ENCODE measurements at regions not wholly inside any gene's neighbourhood (a gene's known extent, or its start where the extent isn't known, plus 50 kb on each side); places are given as distances from the start of the nearest gene placed in this dataset.
"Not testable (repeated sequence)": the region's sequence is repeated elsewhere in the genome, so short reads cannot be mapped to it uniquely, and the experiment has no call there.

- Histone ChIP-seq H3K4me1 (no peaks in the 10 kb centered on the region), H3K9me3 (no peaks in the 10 kb centered on the region), H3K36me3 (no peaks in the 10 kb centered on the region), H3K27me3 (no peaks in the 10 kb centered on the region), H3K27ac (no peak overlapping the region), H3K4me3 (no peak overlapping the region)
- intact Hi-C loops (cut with DNase I; ENCODE audit: low total_unique reads), result no loop called here
- no peak for TF ChIP-seq POLR2A (IDR thresholded peaks at IDR 0.05)
- no peak for TF ChIP-seq CTCF (IDR thresholded peaks at IDR 0.05)
- no peak for TF ChIP-seq POLR2AphosphoS5 (IDR thresholded peaks at IDR 0.05)
- DNase-seq (ENCODE audit: low spot score in 2 of 2), result no peak
Measured at GRCh38 chr11:22454461-22455090, 116.4 kb downstream of the SLC17A6 start.

- no peak for TF ChIP-seq POLR2A (IDR thresholded peaks at IDR 0.05)
- TF ChIP-seq POLR2AphosphoS5 (IDR thresholded peaks at IDR 0.05), result no peak
- no peak for TF ChIP-seq CTCF (IDR thresholded peaks at IDR 0.05)
- no peak overlapping the region for H3K4me3 ChIP-seq
Measured at GRCh38 chr11:22449441-22449840, 111.3 kb downstream of the SLC17A6 start.

GRCh38 chr11:22444076-22444475, 105.9 kb downstream of the SLC17A6 start:
- Histone ChIP-seq H3K4me3 (no peak overlapping the region), H3K9me3 (no peaks in the 10 kb centered on the region), H3K27ac (no peak overlapping the region), H3K4me1 (no peaks in the 10 kb centered on the region), H3K27me3 (no peaks in the 10 kb centered on the region), H3K36me3 (no peaks in the 10 kb centered on the region)
- TF ChIP-seq POLR2AphosphoS5 (IDR thresholded peaks at IDR 0.05) (no peak), CTCF (IDR thresholded peaks at IDR 0.05) (no peak), POLR2A (IDR thresholded peaks at IDR 0.05) (no peak)
- intact Hi-C loops (cut with DNase I; ENCODE audit: low total_unique reads), result no loop called here
- no peak for DNase-seq (ENCODE audit: low spot score in 2 of 2)

More at GRCh38 chr11:22449441-22449840, 111.3 kb downstream of the SLC17A6 start:
- no peaks in the 10 kb centered on the region for H3K36me3 ChIP-seq
- H3K27me3 ChIP-seq, result no peaks in the 10 kb centered on the region
- no peaks in the 10 kb centered on the region for H3K4me1 ChIP-seq
- no peak for DNase-seq (ENCODE audit: low spot score in 2 of 2)
- no peaks in the 10 kb centered on the region for H3K9me3 ChIP-seq
- no peak overlapping the region for H3K27ac ChIP-seq
- intact Hi-C loops (cut with DNase I; ENCODE audit: low total_unique reads), result no loop called here

- H3K27me3 ChIP-seq, result no peaks in the 10 kb centered on the region
- TF ChIP-seq POLR2AphosphoS5 (IDR thresholded peaks at IDR 0.05) (no peak), POLR2A (IDR thresholded peaks at IDR 0.05) (no peak), CTCF (IDR thresholded peaks at IDR 0.05) (no peak)
- H3K27ac ChIP-seq, result no peak overlapping the region
- H3K4me1 ChIP-seq, result no peaks in the 10 kb centered on the region
- DNase-seq (ENCODE audit: low spot score in 2 of 2), result no peak
- H3K36me3 ChIP-seq, result no peaks in the 10 kb centered on the region
- intact Hi-C loops (cut with DNase I; ENCODE audit: low total_unique reads), result no loop called here
- H3K9me3 ChIP-seq, result no peaks in the 10 kb centered on the region
- H3K4me3 ChIP-seq, result no peak overlapping the region
Measured at GRCh38 chr11:22441831-22442230, 103.7 kb downstream of the SLC17A6 start.

DNA sequence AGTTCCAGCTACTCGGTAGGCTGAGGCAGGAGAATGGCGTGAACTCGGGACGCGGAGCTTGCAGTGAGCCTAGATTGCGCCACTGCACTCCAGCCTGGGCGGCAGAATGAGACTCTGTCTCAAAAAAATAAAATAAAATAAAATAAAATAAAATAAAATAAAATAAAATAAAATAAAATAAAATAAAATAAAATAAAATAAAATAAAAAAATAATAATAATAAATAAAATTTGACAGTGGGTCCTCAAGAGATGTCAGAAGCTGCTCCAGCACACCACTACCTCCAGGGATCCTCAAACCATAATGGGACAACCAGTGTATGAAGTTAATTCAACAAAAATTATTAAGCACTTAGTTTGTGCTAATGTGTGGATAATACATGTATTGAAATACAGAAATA, 97.4 kb downstream of the SLC17A6 start:
- DNase-seq (ENCODE audit: low spot score in 2 of 2); H3K4me3 ChIP-seq; H3K4me1 ChIP-seq; H3K27me3 ChIP-seq; H3K36me3 ChIP-seq; H3K27ac ChIP-seq; intact Hi-C loops (cut with DNase I; ENCODE audit: low total_unique reads); H3K9me3 ChIP-seq: not testable (repeated sequence)

GRCh38 chr11:22433517-22433916, 95.3 kb downstream of the SLC17A6 start:
- no peak for TF ChIP-seq CTCF (IDR thresholded peaks at IDR 0.05)
- no peak for TF ChIP-seq POLR2AphosphoS5 (IDR thresholded peaks at IDR 0.05)
- TF ChIP-seq POLR2A (IDR thresholded peaks at IDR 0.05), result no peak
- no peak for DNase-seq (ENCODE audit: low spot score in 2 of 2)
- no peaks in the 10 kb centered on the region for H3K9me3 ChIP-seq
- H3K4me1 ChIP-seq, result no peaks in the 10 kb centered on the region
- no peaks in the 10 kb centered on the region for H3K36me3 ChIP-seq
- no peak overlapping the region for H3K27ac ChIP-seq
- H3K4me3 ChIP-seq, result no peak overlapping the region
- peaks cover 0 to 8% of the 10 kb centered on the region in 2 donors for H3K27me3 ChIP-seq
- intact Hi-C loops (cut with DNase I; ENCODE audit: low total_unique reads), result no loop called here
